ENCODE measurements at regions not wholly inside any gene's neighbourhood (a gene's known extent, or its start where the extent isn't known, plus 50 kb on each side); places are given as distances from the start of the nearest gene placed in this dataset.

- DNase-seq, result no peak
Measured at GRCh38 chr6:22467645-22468044, 101.7 kb upstream of the HDGFL1 start.

DNA sequence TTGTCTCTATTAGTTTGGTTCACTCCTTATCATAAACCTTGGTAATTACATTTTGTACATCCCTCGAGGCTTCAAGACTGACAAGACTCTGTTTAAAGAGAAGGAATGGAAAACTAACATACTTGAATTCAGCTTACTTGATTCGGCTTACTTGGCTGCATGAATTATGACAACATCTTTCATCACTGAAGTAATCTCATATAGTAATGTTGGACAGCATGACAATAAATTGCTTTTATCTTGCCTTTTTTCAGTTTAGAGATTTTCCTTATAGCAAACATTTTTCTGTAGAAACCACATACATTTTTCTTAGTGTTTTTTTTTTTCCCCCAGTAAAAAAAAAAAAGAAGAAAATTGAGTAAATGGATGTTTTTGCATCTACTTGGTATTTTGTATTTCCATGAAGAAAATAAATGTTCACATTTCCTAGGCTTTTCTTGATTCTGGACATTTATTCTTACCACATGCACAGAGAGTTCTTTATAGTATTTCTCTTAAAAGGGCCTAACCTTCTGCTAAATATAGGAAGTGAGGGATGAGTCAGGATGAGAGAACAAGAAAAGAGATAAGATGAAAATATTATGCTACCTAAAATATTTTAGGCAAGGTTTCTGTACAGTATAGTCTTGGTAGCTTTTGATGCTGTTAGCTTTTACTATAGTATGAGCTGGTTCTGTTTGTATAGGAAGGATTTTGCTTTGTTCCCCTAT is 101.0 kb upstream of the HDGFL1 start:
- DNase-seq, result no peak

GRCh38 chr6:22470454-22471131 is 98.8 kb upstream of the HDGFL1 start:
- DNase-seq, result no peak

GRCh38 chr6:22471132-22471690 is 98.2 kb upstream of the HDGFL1 start:
- peak; percentile 90 for DNase-seq

- peak; percentile 57 for DNase-seq
Measured at GRCh38 chr6:22471746-22472145, 97.6 kb upstream of the HDGFL1 start.

DNA sequence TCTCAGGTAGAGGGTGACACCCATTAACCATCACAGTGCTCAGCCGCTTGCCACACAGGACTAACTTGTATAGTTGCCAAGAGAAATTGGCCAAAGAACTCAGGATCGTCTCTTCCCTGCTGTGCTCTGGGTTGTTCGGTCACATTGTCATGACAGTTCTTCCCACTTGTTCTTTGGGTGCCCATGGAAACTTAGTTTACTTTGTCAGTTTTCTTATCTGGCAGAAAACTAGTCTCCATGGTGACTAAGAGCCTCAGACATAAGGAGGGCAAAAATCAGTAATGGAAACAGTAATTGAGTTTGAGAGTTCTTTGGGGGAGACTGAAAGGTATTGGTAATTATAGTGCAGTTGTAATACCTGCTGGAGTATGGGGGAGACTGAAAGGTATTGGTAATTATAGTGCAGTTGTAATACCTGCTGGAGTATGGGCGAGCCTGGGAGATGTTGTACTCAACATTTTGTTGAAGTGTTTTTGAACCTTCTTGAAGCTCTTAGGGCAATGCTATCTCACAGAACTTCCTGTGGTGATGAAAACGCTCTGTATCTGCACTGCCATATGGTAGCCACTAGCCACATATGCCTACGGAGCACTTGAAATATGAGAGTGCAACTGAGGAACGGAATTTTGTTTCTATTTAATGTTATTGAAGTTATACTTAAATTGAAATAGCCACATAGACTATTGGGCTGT is 95.2 kb upstream of the HDGFL1 start:
- DNase-seq, result no peak

GRCh38 chr6:22476811-22477390 is 92.5 kb upstream of the HDGFL1 start:
- no peak for DNase-seq

GRCh38 chr6:22497276-22497675 is 72.1 kb upstream of the HDGFL1 start:
- no peak for DNase-seq

DNA sequence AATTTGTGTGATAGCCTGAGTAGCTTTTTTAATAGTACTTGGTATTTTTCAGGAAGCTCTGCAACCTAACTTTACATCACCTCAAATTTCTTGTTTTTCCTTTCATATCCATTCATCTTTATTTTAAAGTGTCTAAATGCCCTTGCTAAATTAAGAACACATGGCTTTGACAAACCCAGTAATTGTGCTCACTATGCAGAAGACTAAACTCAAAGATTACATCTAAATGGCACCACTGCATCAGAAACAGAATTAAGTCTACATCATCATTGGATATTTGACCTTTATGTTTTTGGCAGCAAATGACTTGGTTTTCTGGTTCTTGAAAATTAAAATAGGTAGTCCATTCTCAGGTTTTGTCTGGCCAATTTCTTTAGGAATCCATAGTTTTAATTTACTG is 69.6 kb upstream of the HDGFL1 start:
- DNase-seq, result no peak

DNA sequence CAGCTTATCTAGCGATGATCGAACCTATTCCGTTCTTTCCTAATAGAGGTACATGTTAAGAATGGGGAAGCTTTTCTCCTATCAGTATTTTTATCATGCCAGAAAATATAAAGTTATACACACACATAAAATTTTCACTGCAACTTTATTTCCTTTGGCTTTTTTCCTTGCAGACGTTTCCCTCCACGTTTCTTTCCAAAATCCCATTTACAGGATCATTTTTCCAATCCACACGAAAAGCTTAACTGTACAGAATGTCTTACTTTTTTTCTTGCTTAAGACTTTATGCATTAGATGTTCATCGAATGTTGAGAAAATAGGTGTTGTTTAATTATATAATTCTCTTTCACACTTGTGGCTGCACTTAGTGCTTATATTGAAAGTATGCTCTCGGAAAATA is 62.9 kb upstream of the HDGFL1 start:
- no peak for DNase-seq

DNA sequence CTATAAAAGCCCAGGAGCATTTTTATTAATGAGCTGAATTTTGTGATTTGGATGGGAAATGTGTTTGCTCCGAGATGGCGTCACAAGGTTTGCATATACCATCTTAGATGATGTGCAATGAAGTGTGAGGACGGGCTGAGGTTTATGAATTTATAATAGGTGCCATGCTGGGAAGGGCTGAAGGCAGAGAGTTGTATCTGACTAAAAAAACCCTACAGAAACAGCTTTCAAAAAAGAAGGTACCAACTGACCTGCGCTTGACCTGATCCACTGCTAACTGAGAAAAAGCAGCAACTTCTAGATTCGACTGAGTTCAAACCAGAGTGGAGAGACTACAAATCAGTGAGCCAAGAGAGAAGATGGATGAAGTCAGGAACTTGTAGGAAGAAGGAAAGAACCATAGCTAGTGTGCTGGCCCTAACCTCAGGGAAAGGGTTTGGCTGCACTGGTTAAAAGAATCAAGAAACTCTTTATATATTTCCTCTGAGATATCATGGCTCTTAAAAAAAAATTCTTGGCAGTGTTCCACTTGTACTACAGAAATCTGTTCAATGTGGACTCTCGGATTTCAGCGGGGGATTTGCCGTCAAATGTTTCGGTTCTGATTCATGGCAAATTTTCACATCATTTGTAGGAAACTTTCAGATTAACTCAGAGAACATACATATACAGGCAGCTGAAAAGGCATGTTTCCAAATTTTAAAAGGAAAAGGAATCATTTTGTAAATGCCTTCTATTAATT is 56.5 kb upstream of the HDGFL1 start:
- DNase-seq, result no peak

- DNase-seq, result no peak
Measured at GRCh38 chr6:22513667-22514066, 55.7 kb upstream of the HDGFL1 start.

DNA sequence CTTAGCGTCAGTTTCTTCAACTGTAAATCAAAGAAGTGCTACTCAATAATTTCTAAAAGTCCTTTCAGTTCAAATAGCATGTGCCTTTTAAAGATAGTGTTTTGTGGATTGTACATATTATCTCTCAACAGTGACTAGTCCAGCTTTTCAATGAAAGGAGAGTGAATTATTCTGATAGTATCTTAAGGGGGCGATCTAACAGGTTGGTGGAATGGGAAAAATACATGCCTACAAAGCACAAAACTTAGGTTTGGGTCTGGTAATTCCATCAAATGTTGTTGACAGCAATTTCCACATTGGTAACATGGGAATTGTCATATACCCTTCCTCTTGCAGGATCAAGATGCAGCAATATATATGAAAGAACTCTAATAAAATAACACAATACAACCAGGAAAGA is 50.1 kb upstream of the HDGFL1 start:
- DNase-seq, result no peak

Data from dermis blood vessel endothelial cell (primary cell).